ENCODE measurements at regions not wholly inside any gene's neighbourhood (a gene's known extent, or its start where the extent isn't known, plus 50 kb on each side); places are given as distances from the start of the nearest gene placed in this dataset.
A peak's percentile ranks its signal among the peaks of the same experiment; 100 is the strongest.

DNA sequence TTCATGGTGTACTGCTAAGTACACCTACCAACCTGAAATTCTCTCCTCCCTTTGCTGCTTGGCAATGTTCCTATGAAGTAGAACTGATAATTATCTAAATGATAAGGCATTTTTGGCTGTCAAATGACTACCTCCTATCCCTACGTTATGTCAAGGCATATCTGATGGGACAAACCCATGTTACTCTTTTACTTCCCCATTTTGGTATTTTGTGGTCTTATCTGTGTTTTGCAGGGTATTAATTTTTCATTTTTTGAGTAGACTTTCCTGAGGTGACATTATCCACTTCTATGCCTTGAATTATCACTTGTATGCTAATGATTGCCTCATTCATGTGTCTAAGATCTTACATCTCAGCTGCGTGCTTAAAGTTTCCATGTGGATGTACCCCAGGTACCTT is 499.6 kb upstream of the B3GALT2 start:
- no peaks in the 10 kb centered on the region for H3K36me3 ChIP-seq (ENCODE audit: control insufficient read depth, insufficient read depth, low read length)
- FAIRE-seq, result no peak
- H3K27me3 ChIP-seq (ENCODE audit: control insufficient read depth, insufficient read depth, low read length), result no peaks in the 10 kb centered on the region
- TF ChIP-seq, protein P1, sequence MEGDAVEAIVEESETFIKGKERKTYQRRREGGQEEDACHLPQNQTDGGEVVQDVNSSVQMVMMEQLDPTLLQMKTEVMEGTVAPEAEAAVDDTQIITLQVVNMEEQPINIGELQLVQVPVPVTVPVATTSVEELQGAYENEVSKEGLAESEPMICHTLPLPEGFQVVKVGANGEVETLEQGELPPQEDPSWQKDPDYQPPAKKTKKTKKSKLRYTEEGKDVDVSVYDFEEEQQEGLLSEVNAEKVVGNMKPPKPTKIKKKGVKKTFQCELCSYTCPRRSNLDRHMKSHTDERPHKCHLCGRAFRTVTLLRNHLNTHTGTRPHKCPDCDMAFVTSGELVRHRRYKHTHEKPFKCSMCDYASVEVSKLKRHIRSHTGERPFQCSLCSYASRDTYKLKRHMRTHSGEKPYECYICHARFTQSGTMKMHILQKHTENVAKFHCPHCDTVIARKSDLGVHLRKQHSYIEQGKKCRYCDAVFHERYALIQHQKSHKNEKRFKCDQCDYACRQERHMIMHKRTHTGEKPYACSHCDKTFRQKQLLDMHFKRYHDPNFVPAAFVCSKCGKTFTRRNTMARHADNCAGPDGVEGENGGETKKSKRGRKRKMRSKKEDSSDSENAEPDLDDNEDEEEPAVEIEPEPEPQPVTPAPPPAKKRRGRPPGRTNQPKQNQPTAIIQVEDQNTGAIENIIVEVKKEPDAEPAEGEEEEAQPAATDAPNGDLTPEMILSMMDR (IDR thresholded peaks at IDR 0.05; ENCODE audit: insufficient read depth, low read length, severe bottlenecking), result no peak
- DNase-seq (ENCODE audit: low read depth), result no peak
- no peak overlapping the region for H3K4me3 ChIP-seq (ENCODE audit: low read depth, low read length)

- DNase-seq (ENCODE audit: low read depth) (no peak), FAIRE-seq (no peak)
- TF ChIP-seq, protein P1 (IDR thresholded peaks at IDR 0.05; ENCODE audit: insufficient read depth, low read length, severe bottlenecking), result no peak
- Histone ChIP-seq H3K27me3 (ENCODE audit: control insufficient read depth, insufficient read depth, low read length) (no peaks in the 10 kb centered on the region), H3K36me3 (ENCODE audit: control insufficient read depth, insufficient read depth, low read length) (no peaks in the 10 kb centered on the region), H3K4me3 (ENCODE audit: low read depth, low read length) (no peak overlapping the region)
Measured at GRCh38 chr1:193681422-193681821, 495.0 kb upstream of the B3GALT2 start.

GRCh38 chr1:193680924-193681316 is 494.5 kb upstream of the B3GALT2 start:
- no peaks in the 10 kb centered on the region for H3K27me3 ChIP-seq (ENCODE audit: control insufficient read depth, insufficient read depth, low read length)
- TF ChIP-seq, protein P1 (IDR thresholded peaks at IDR 0.05; ENCODE audit: insufficient read depth, low read length, severe bottlenecking), result no peak
- FAIRE-seq (no peak), DNase-seq (ENCODE audit: low read depth) (no peak)
- no peaks in the 10 kb centered on the region for H3K36me3 ChIP-seq (ENCODE audit: control insufficient read depth, insufficient read depth, low read length)
- no peak overlapping the region for H3K4me3 ChIP-seq (ENCODE audit: low read depth, low read length)

DNA sequence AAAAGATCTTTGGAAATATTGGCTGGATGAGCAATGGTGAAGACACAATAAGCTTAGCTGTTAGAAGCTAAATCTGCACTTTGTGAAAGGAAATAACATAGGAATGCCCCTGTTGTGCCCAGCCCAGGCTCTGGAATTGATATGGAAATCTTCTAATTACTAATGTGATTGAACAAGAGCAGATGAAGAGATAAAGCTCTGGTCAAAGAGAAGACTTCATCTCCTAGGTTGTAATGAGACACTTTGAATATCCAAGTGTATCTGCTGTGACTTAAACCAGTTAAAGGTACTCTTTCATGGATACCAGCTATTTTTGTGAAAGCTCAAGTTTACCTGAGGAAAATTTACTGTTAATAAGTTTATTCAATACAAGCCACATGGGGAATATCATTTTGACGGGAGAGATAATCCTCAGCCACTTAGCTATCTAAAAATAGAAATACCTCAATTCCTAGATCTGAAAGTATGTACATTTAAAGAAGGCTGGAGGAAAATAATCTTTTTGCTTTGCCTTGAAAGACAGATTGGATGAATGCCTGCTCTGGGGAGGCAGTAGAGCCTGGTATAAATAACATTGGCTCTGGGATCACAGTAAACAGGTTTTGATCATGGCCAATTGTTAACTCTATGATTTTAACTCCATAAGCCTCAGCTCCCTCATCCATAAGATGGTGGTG is 494.0 kb upstream of the B3GALT2 start:
- TF ChIP-seq, protein P1 (IDR thresholded peaks at IDR 0.05; ENCODE audit: insufficient read depth, low read length, severe bottlenecking), result no peak
- DNase-seq (ENCODE audit: low read depth) (no peak), FAIRE-seq (no peak)
- Histone ChIP-seq H3K36me3 (ENCODE audit: control insufficient read depth, insufficient read depth, low read length) (no peaks in the 10 kb centered on the region), H3K4me3 (ENCODE audit: low read depth, low read length) (no peak overlapping the region), H3K27me3 (ENCODE audit: control insufficient read depth, insufficient read depth, low read length) (no peaks in the 10 kb centered on the region)

GRCh38 chr1:193677874-193678273 is 491.5 kb upstream of the B3GALT2 start:
- Histone ChIP-seq H3K27me3 (ENCODE audit: control insufficient read depth, insufficient read depth, low read length) (no peaks in the 10 kb centered on the region), H3K36me3 (ENCODE audit: control insufficient read depth, insufficient read depth, low read length) (no peaks in the 10 kb centered on the region), H3K4me3 (ENCODE audit: low read depth, low read length) (no peak overlapping the region)
- TF ChIP-seq, protein P1 (IDR thresholded peaks at IDR 0.05; ENCODE audit: insufficient read depth, low read length, severe bottlenecking), result no peak
- FAIRE-seq, result no peak
- DNase-seq (ENCODE audit: low read depth), result no peak

DNA sequence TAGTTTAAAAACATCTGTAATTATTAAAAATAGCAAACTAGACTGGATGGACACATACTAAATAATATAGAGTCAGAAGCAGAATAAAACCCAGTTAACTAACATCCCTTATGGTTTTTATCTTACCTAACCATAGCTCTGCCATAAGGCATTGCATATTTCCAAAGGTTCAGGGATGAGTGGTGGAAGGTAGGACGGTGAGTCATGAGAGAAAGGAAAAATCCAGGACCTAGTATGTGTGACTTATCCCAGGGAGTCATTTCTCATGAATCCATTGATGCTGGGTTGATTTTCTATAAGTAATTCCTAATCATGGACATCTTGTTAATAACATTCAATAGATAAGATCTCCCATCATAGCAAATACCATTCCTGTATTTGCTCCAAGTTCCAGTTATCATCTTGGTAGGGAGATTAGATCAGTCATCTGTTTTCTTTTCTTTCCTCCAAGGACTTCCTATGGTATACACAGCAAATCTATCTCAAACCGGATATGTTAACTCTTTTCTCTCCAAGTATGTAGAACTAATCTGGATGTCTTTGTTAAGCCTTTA is 490.7 kb upstream of the B3GALT2 start:
- Histone ChIP-seq H3K4me3 (ENCODE audit: low read depth, low read length) (no peak overlapping the region), H3K36me3 (ENCODE audit: control insufficient read depth, insufficient read depth, low read length) (no peaks in the 10 kb centered on the region), H3K27me3 (ENCODE audit: control insufficient read depth, insufficient read depth, low read length) (no peaks in the 10 kb centered on the region)
- DNase-seq (ENCODE audit: low read depth) (peak; percentile 66), FAIRE-seq (no peak)
- TF ChIP-seq, protein P1 (IDR thresholded peaks at IDR 0.05; ENCODE audit: insufficient read depth, low read length, severe bottlenecking), result no peak

All from bronchial epithelial cell (primary cell).